ENCODE measurements at regions not wholly inside any gene's neighbourhood (a gene's known extent, or its start where the extent isn't known, plus 50 kb on each side); places are given as distances from the start of the nearest gene placed in this dataset.

GRCh38 chr17:55668312-55668920, 54.2 kb downstream of the TMEM100 start:
- no peak for DNase-seq (ENCODE audit: low spot score)

- no peak for DNase-seq (ENCODE audit: low spot score)
Observed at GRCh38 chr17:55666806-55667205, 55.9 kb downstream of the TMEM100 start.

GRCh38 chr17:55664287-55664686, 58.4 kb downstream of the TMEM100 start:
- no peak for DNase-seq (ENCODE audit: low spot score)

GRCh38 chr17:55663400-55663799, 59.3 kb downstream of the TMEM100 start:
- no peak for DNase-seq (ENCODE audit: low spot score)

- no peak for DNase-seq (ENCODE audit: low spot score)
Observed at GRCh38 chr17:55661963-55662834, 60.5 kb downstream of the TMEM100 start.

GRCh38 chr17:55661256-55661758, 61.4 kb downstream of the TMEM100 start:
- DNase-seq (ENCODE audit: low spot score) = no peak

- DNase-seq (ENCODE audit: low spot score) = no peak
Observed at GRCh38 chr17:55660178-55660886, 62.3 kb downstream of the TMEM100 start.

- DNase-seq (ENCODE audit: low spot score) = no peak
Observed at GRCh38 chr17:55659661-55660060, 63.0 kb downstream of the TMEM100 start.

GRCh38 chr17:55655777-55656176, 66.9 kb downstream of the TMEM100 start:
- DNase-seq (ENCODE audit: low spot score) = no peak

GRCh38 chr17:55654821-55655220, 67.8 kb downstream of the TMEM100 start:
- no peak for DNase-seq (ENCODE audit: low spot score)

GRCh38 chr17:55654022-55654421, 68.6 kb downstream of the TMEM100 start:
- DNase-seq (ENCODE audit: low spot score) = no peak

GRCh38 chr17:55652825-55653224, 69.8 kb downstream of the TMEM100 start:
- no peak for DNase-seq (ENCODE audit: low spot score)

GRCh38 chr17:55652114-55652823, 70.4 kb downstream of the TMEM100 start:
- no peak for DNase-seq (ENCODE audit: low spot score)

GRCh38 chr17:55649957-55650597, 72.6 kb downstream of the TMEM100 start:
- no peak for DNase-seq (ENCODE audit: low spot score)

- no peak for DNase-seq (ENCODE audit: low spot score)
Observed at GRCh38 chr17:55648086-55648485, 74.6 kb downstream of the TMEM100 start.

GRCh38 chr17:55645361-55645760, 77.3 kb downstream of the TMEM100 start:
- no peak for DNase-seq (ENCODE audit: low spot score)

GRCh38 chr17:55644346-55644745, 78.3 kb downstream of the TMEM100 start:
- no peak for DNase-seq (ENCODE audit: low spot score)

GRCh38 chr17:55642741-55643140, 79.9 kb downstream of the TMEM100 start:
- DNase-seq (ENCODE audit: low spot score) = no peak

- peak; percentile 15 for DNase-seq (ENCODE audit: low spot score)
Observed at GRCh38 chr17:55641676-55642081, 81.0 kb downstream of the TMEM100 start.

- DNase-seq (ENCODE audit: low spot score) = no peak
Observed at GRCh38 chr17:55639096-55639495, 83.6 kb downstream of the TMEM100 start.

- DNase-seq (ENCODE audit: low spot score) = no peak
Observed at GRCh38 chr17:55635253-55635914, 87.3 kb downstream of the TMEM100 start.

Data from LoVo (cell line).